GM21447 (cell line): ENCODE measurements at regions not wholly inside any gene's neighbourhood (a gene's known extent, or its start where the extent isn't known, plus 50 kb on each side); places are given as distances from the start of the nearest gene placed in this dataset.

Experiments
- ATAC-seq: cut with Tn5 transposase; IDR thresholded peaks from one replicate; pipeline ENCODE4 v1.9.1; 2021; ENCODE audit not compliant: unreplicated experiment

- ATAC-seq, result no peak
Measured at GRCh38 chr14:38904959-38905358, 198.1 kb downstream of the SEC23A start.

- no peak for ATAC-seq
Measured at GRCh38 chr14:38901791-38902190, 201.2 kb downstream of the SEC23A start.

GRCh38 chr14:38900887-38901286 lies 202.1 kb downstream of the SEC23A start:
- ATAC-seq, result no peak

- ATAC-seq, result no peak
Measured at GRCh38 chr14:38887696-38888095, 215.3 kb downstream of the SEC23A start.

GRCh38 chr14:38884109-38884508 lies 218.9 kb downstream of the SEC23A start:
- ATAC-seq, result no peak

- ATAC-seq, result no peak
Measured at GRCh38 chr14:38883127-38883526, 219.9 kb downstream of the SEC23A start.

GRCh38 chr14:38882533-38882932 lies 220.5 kb downstream of the SEC23A start:
- no peak for ATAC-seq

- ATAC-seq, result no peak
Measured at GRCh38 chr14:38880643-38881524, 222.2 kb downstream of the SEC23A start.

GRCh38 chr14:38877744-38878388 lies 225.2 kb downstream of the SEC23A start:
- no peak for ATAC-seq

GRCh38 chr14:38874721-38875120 lies 228.3 kb downstream of the SEC23A start:
- ATAC-seq, result no peak

GRCh38 chr14:38873941-38874612 lies 229.0 kb downstream of the SEC23A start:
- no peak for ATAC-seq

GRCh38 chr14:38870296-38870836 lies 232.7 kb downstream of the SEC23A start:
- no peak for ATAC-seq

GRCh38 chr14:38868399-38869290 lies 234.4 kb downstream of the SEC23A start:
- no peak for ATAC-seq

GRCh38 chr14:38867561-38868150 lies 235.4 kb downstream of the SEC23A start:
- peak; percentile 90 for ATAC-seq

- no peak for ATAC-seq
Measured at GRCh38 chr14:38866461-38866860, 236.6 kb downstream of the SEC23A start.

- no peak for ATAC-seq
Measured at GRCh38 chr14:38862366-38862765, 240.7 kb downstream of the SEC23A start.

- ATAC-seq, result no peak
Measured at GRCh38 chr14:38860530-38860929, 242.5 kb downstream of the SEC23A start.

GRCh38 chr14:38856798-38857197 lies 246.2 kb downstream of the SEC23A start:
- ATAC-seq, result no peak

- no peak for ATAC-seq
Measured at GRCh38 chr14:38855513-38855912, 247.5 kb downstream of the SEC23A start.

- no peak for ATAC-seq
Measured at GRCh38 chr14:38851111-38851510, 251.9 kb downstream of the SEC23A start.
